GM12872 (cell line): ENCODE measurements at regions not wholly inside any gene's neighbourhood (a gene's known extent, or its start where the extent isn't known, plus 50 kb on each side); places are given as distances from the start of the nearest gene placed in this dataset.

Source experiments
- CTCF ChIP-seq: IDR thresholded peaks from 3 replicates; pipeline ENCODE4 v1.5.1; 2011; ENCODE audit warnings: low read depth, mild to moderate bottlenecking, low read length, moderate library complexity; ENCODE audit not compliant: insufficient read depth

- TF ChIP-seq CTCF = no peak
Measured at GRCh38 chr18:55085557-55086285, 126.5 kb upstream of the CCDC68 start.

GRCh38 chr18:55084550-55084949 is 125.3 kb upstream of the CCDC68 start:
- no peak for TF ChIP-seq CTCF

GRCh38 chr18:55083461-55083860 is 124.2 kb upstream of the CCDC68 start:
- TF ChIP-seq CTCF = no peak

- TF ChIP-seq CTCF = no peak
Measured at GRCh38 chr18:55079481-55080355, 120.5 kb upstream of the CCDC68 start.

- TF ChIP-seq CTCF = no peak
Measured at GRCh38 chr18:55079067-55079466, 119.8 kb upstream of the CCDC68 start.

GRCh38 chr18:55078303-55078932 is 119.2 kb upstream of the CCDC68 start:
- TF ChIP-seq CTCF = no peak

GRCh38 chr18:55076643-55077218 is 117.5 kb upstream of the CCDC68 start:
- TF ChIP-seq CTCF = no peak
